Heart left ventricle (tissue), 16 donors: ENCODE measurements at regions not wholly inside any gene's neighbourhood (a gene's known extent, or its start where the extent isn't known, plus 50 kb on each side); places are given as distances from the start of the nearest gene placed in this dataset.

ENCODE experiments used
- ATAC-seq, 4 donors: fragments of 200-7000 bp; cut with Tn5 transposase; one replicate each; pipeline ENCODE4 v1.9.1; 2020 to 2022; ENCODE audit warnings: moderate library complexity in 4 of 4, mild to moderate bottlenecking in 3 of 4, moderate number of reproducible peaks in 1 of 4
- DNase-seq, 5 donors: peaks; one replicate each; pipeline ENCODE4 v3.0.0-alpha.2; 2020
- H3K27ac ChIP-seq, 12 donors: fragments of 200-600 bp; sonication (generic) in 4 of 12; one replicate each; pipeline versions ENCODE4 v1.5.0 to v1.8.0; 2016 to 2022; ENCODE audit warnings: mild to moderate bottlenecking in 2 of 12
- H3K27me3 ChIP-seq, 9 donors: fragments of 200-600 bp; sonication (generic) in 2 of 9; one replicate each; pipeline versions ENCODE4 v1.5.1 to v1.8.0; 2016 to 2022; ENCODE audit warnings: mild to moderate bottlenecking in 3 of 9
- H3K36me3 ChIP-seq, 9 donors: fragments of 200-600 bp; sonication (generic) in 2 of 9; one replicate each; pipeline versions ENCODE4 v1.5.0 to v1.8.0; 2018 to 2022; ENCODE audit warnings: mild to moderate bottlenecking in 2 of 9
- H3K4me1 ChIP-seq, 12 donors: fragments of 200-600 bp; sonication (generic) in 4 of 12; one replicate each; pipeline versions ENCODE4 v1.5.0 to v1.8.0; 2016 to 2022; ENCODE audit warnings: mild to moderate bottlenecking in 3 of 12
- H3K4me3 ChIP-seq, 12 donors: fragments of 200-600 bp; sonication (generic) in 4 of 12; one replicate each; pipeline versions ENCODE4 v1.5.0 to v1.8.0; 2017 to 2022; ENCODE audit warnings: mild to moderate bottlenecking in 9 of 12, moderate library complexity in 4 of 12
- H3K9me3 ChIP-seq, 12 donors: fragments of 200-600 bp; sonication (generic) in 4 of 12; one replicate each; pipeline versions ENCODE4 v1.5.0 to v1.8.0; 2016 to 2022; ENCODE audit warnings: mild to moderate bottlenecking in 1 of 12
- POLR2A ChIP-seq, 2 donors: fragments of 450-650 bp; IDR thresholded peaks; one replicate each; pipeline ENCODE4 v1.6.1; 2017; ENCODE audit warnings: antibody characterized with exemption in 2 of 2, mild to moderate bottlenecking in 2 of 2, moderate library complexity in 2 of 2
- WGBS, 4 donors: extraction: QIAGEN DNeasy Blood & Tissue Kit in 2 of 4; methylation state at CpG; one replicate each; pipeline versions ENCODE4 v1.1.5 to v1.1.7; 2013 to 2018; 5-methylcytosine and 5-hydroxymethylcytosine counted together
- intact Hi-C, 10 donors: fragments of 100-400 bp; cut with DNase I; formaldehyde crosslinking; loops; one replicate each; pipeline versions ENCODE4 v1.11.1 to v1.14.2; 2022
- TF ChIP-seq, protein P1 (sequence below), 12 donors: fragments of 200-600 bp; sonication (generic) in 4 of 12; IDR thresholded peaks; one replicate each; pipeline versions ENCODE4 v1.5.0 to v1.8.0; 2018 to 2022; ENCODE audit warnings: antibody characterized with exemption in 12 of 12, mild to moderate bottlenecking in 5 of 12
- donor health status: ischemic (EF 13 %, LVEDD 7.1; RV severe dilation, severe dysfunction).
- donor health status: healthy with polysubstance abuse.
- donor health status: DM: no; HTN: yes; CAD: no.
- donor health status: DM: no; HTN: no; CAD: no.
- donor health status: ischemic (EF 25% LVEDD 6.9; RV normal size, moderate dysfunction).
- donor health status: ischemic (EF 25% LVEDD 5.7; RV mildly dilated, moderate dysfunction).
- donor health status: healthy.
- donor health status: DM: yes; HTN: yes; CAD: no.
- donor health status: ischemic (EF 35%, LVEDD 5.7; RV mildly dilated, moderate dysfunction).
- donor health status: nonischemic (EF 11% LVEDD 7.7; RV severe dilation, severe dysfunction).
- donor health status: DM: yes; HTN: yes; CAD: no.
- donor health status: PGD.
- donor health status: ischemic (EF 29% LVEDD 5.4; RV normal size, mild dysfunction).
- donor health status: nonischemic (EF 23%, LVEDD 6.1; RV moderate dilation, normal function).

DNA sequence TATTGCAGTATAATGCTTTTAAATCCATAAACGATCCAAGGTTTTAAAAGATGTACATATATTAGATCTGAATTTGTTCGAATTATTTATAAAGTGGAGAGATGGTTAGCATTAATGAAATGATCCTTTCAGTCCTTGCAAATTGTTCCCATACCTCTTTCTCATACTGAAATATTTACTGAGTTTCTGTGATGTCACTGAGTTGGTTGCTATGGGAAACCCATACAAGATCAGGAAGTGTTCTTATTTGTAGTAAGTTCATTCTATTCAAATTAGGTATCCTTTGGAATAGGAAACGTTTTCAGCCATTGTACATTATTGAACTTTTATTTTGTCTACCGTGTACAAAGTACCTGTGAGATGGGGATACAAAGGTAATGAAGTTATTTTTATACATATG is 73.2 kb upstream of the CHL1 start:
- WGBS, 4 donors = 61 to 70% (median 66%) methylated on average over 4 of the region's 4 CpGs
- no peak overlapping the region for H3K4me3 ChIP-seq

DNA sequence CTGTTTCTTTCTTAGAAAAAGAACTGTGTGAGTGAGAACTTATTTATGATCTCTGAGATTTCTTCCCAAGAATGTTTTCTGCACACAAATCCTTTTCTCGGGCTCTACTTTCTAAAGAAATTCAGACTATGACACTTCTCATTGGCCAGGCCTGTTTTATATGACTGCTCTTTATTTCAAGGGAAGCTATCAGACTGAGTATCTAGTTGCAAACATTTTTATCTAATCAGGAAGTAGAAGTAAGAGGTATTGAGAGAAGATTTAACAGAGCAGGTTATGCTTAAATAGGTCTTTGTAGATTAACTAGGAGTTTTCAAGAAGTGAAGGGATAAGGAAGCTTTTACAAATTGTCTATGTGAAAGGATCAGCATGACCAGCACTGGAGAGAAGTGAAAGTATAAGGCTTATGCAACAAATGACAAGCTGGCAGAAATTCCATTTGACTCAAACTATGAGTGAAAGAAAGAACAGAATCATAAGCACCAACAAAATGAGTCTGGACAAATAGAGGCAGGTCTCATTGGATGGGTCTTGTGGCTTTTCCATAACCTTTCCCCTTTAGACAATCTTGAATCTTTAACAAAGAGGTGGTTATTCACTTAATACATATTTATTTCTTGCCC is 71.9 kb upstream of the CHL1 start:
- intact Hi-C loops = no loop called here
- Histone ChIP-seq H3K4me3 (no peak overlapping the region), H3K36me3 (no peaks in the 10 kb centered on the region), H3K4me1 (no peaks in the 10 kb centered on the region), H3K27me3 (no peaks in the 10 kb centered on the region), H3K27ac (no peak overlapping the region), H3K9me3 (peaks cover 0 to 5% (median 0%) of the 10 kb centered on the region in 12 donors)
- no peak for TF ChIP-seq POLR2A (IDR thresholded peaks at IDR 0.05)
- TF ChIP-seq, protein P1, sequence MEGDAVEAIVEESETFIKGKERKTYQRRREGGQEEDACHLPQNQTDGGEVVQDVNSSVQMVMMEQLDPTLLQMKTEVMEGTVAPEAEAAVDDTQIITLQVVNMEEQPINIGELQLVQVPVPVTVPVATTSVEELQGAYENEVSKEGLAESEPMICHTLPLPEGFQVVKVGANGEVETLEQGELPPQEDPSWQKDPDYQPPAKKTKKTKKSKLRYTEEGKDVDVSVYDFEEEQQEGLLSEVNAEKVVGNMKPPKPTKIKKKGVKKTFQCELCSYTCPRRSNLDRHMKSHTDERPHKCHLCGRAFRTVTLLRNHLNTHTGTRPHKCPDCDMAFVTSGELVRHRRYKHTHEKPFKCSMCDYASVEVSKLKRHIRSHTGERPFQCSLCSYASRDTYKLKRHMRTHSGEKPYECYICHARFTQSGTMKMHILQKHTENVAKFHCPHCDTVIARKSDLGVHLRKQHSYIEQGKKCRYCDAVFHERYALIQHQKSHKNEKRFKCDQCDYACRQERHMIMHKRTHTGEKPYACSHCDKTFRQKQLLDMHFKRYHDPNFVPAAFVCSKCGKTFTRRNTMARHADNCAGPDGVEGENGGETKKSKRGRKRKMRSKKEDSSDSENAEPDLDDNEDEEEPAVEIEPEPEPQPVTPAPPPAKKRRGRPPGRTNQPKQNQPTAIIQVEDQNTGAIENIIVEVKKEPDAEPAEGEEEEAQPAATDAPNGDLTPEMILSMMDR (IDR thresholded peaks at IDR 0.05) = no peak
- WGBS, 4 donors = 73 to 87% (median 81%) methylated on average over 1 of the region's 1 CpG
- no peak for ATAC-seq
- DNase-seq = no peak

More for the DNA sequence above, 73.2 kb upstream of the CHL1 start:
- intact Hi-C loops = no loop called here
- H3K4me1 ChIP-seq = no peaks in the 10 kb centered on the region
- DNase-seq (no peak), ATAC-seq (no peak)
- H3K36me3 ChIP-seq = no peaks in the 10 kb centered on the region
- H3K27me3 ChIP-seq = no peaks in the 10 kb centered on the region
- H3K9me3 ChIP-seq = peaks cover 0 to 5% (median 0%) of the 10 kb centered on the region in 12 donors
- no peak overlapping the region for H3K27ac ChIP-seq
- TF ChIP-seq, protein P1 (IDR thresholded peaks at IDR 0.05) = no peak
- no peak for TF ChIP-seq POLR2A (IDR thresholded peaks at IDR 0.05)

DNA sequence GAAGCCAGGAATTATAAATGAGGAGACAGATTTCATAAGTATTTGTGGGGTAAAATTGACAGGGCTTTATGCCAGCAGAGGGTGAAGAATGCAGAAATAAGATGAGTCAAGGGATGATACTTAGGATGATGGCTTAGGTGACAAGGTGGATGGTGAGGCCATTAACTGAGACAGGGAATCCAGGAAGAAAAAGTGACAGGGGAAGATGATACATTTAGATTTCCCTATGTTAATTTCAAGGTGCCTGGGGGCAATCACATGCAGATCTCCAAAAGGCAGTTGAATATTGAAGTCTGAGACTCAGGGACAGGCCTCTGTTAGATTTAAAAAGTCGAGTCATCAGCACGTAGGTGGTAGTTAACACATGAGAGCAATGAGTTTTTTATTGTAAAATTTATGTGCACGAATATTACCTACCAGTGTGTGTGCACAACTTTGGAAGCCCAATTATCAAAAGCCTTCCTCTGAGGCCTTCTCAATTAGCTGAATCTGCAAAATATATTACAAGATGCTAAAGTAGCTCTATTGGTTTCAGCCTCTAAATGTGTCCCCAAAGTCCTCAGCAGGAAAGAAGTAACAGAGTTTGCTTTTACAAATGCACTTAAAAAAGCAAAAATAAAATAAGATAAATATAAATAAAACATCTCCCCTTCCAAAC is 67.9 kb upstream of the CHL1 start:
- no peaks in the 10 kb centered on the region for H3K36me3 ChIP-seq
- H3K27me3 ChIP-seq = no peaks in the 10 kb centered on the region
- H3K27ac ChIP-seq = no peak overlapping the region
- TF ChIP-seq POLR2A (IDR thresholded peaks at IDR 0.05) = no peak
- TF ChIP-seq, protein P1 (IDR thresholded peaks at IDR 0.05) = no peak
- peaks cover 0 to 4% (median 0%) of the 10 kb centered on the region in 12 donors for H3K4me1 ChIP-seq
- ATAC-seq = no peak
- H3K9me3 ChIP-seq = peaks cover 0 to 5% (median 0%) of the 10 kb centered on the region in 12 donors
- DNase-seq = no peak
- intact Hi-C loops = no loop called here
- no peak overlapping the region for H3K4me3 ChIP-seq
- WGBS, 4 donors = 57 to 75% (median 67%) methylated on average over 3 of the region's 3 CpGs

DNA sequence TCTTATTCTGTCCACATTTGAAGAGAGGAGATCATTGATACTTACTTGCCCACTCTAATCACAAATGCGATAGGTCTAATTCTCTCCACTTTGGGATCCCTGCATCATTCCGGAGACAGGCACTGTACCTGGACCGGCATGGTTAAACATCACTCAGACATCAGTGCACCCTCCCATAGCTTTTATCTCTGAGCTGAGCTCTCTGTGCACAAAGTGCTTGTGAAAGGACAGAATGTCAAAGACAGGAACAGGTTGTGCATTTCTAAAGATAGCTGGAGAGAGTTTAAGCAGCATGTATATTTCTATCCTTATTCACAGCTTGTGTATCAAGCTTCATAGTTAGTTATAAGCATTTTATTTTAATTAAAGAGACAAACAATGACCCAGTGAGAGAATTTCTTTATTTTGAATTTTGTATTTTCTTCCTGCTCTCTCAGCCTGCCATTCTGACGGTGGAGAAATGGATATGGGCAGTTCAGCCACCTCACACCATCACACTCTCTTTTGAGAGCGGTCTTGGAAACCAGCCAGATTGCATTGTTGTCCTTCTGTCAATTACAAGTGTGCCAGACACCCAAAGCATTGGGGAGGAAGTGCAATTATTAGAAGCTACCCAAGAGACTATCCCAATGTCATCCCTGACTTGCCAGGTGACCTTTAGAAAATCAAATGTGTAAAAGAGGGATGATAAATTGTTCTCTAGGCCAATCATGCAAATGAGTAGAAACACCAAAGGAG is 65.2 kb upstream of the CHL1 start:
- DNase-seq (peak in 4 of 5 donors; percentile 10 to 36 (median 26)), ATAC-seq (peak; percentile 93 to 97 (median 96))
- TF ChIP-seq, protein P1 (IDR thresholded peaks at IDR 0.05) = no peak
- no peak for TF ChIP-seq POLR2A (IDR thresholded peaks at IDR 0.05)
- intact Hi-C loops = no loop called here
- peaks cover 0 to 5% (median 0%) of the 10 kb centered on the region in 12 donors for H3K9me3 ChIP-seq
- H3K4me1 ChIP-seq = peaks cover 0 to 4% (median 0%) of the 10 kb centered on the region in 12 donors
- no peaks in the 10 kb centered on the region for H3K27me3 ChIP-seq
- peak overlapping the region in 1 of 12 donors; percentile 17 for H3K4me3 ChIP-seq
- peak overlapping the region in 9 of 12 donors; percentile 22 to 60 (median 40) for H3K27ac ChIP-seq
- 47 to 57% (median 51%) methylated on average over 5 of the region's 5 CpGs for WGBS, 4 donors
- no peaks in the 10 kb centered on the region for H3K36me3 ChIP-seq
